HG02885 (cell line): ENCODE measurements at regions not wholly inside any gene's neighbourhood (a gene's known extent, or its start where the extent isn't known, plus 50 kb on each side); places are given as distances from the start of the nearest gene placed in this dataset.

Experiments used
- ATAC-seq: cut with Tn5 transposase; IDR thresholded peaks from one replicate; pipeline ENCODE4 v1.9.1; 2021; ENCODE audit warnings: mild to moderate bottlenecking; ENCODE audit not compliant: unreplicated experiment, poor library complexity

DNA sequence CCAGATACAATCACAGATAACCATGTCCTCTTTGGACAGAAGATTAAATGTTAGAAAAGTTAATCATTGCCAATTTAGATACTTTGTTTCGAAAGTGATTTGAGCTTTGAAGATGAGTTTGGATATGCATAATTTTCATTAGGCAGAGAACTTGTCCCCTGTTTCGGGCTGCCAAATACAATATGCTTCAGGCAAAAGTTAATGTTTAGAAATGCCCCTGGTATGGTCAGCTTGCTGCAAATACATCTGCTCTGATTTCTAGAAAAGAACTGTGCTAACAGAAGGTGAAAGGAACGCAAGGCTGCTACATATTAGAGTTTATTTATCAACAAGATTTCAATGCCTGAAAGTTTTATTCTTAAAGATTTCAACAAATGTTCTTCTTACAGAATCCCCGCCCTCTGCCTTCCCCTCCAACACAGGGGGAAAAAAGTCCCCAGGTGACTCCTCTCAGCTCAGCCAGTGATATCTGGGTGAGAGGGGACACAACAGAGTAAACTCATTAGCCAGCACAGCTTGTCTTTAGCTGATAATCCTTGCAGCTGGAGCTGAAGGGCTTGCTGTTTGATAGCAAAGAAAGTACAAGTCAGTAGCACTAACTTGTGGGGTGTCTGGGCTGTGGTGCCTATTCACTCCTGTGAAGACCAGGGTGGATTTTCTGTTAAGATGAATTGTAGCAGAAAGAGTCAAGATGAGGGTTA, 435.7 kb downstream of the DMAC1 start:
- no peak for ATAC-seq

DNA sequence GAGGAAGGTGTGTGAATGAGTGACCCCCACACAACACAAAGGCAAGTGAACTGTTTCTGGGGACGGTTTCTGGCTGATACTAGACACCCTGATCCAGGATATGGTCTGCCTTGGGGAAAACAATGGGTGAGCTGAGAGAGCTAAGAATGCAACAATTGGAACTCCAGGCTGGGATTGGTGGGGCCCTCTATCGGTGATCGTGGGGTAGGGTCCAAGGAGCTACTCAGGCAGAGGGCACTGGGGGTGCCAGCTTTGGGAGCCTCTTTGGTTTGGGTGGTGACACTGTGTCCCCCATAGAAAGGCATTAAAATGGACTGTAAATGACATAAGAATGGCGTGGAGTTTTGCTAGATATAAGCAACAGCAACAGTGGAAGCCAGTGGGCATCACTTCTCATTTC, 439.1 kb downstream of the DMAC1 start:
- ATAC-seq: no peak

DNA sequence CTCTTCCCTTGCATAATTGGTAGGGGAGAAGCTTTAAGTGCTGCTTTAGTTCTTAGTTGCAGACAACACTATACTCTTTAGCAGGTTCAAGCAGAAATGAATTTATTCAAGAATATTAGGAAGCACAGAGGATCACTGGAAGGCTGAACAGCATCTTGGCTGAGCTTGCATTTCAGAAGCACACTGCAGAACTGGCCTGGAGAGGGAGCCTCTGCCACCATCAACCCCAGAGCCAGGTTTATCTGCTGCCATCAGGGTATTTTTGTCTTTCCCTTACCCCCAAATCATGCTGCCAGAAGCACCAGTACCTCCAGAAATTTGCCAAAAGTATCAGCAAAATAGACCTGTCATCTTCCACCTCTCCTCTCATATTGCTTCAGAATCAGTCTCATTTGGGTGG, 440.7 kb downstream of the DMAC1 start:
- no peak for ATAC-seq

DNA sequence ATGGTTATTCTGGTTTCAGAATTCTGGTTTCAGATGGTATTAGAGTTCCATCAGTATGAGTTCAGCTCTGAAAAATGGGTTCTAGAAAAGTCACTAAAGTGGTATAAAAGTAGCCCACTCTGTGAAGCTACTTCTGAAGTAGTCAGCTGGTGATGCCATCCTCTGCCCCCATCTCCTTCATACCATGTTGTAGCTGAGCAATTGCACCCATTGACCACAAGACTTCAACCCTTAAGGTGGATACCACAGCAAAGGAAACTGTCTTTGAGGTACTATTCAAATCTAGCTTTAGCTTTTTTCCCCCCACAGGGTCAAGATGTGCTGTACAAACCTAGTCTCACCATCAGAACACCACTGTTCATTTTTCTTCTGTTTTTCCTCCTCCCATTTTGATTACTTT, 444.9 kb downstream of the DMAC1 start:
- ATAC-seq: no peak

DNA sequence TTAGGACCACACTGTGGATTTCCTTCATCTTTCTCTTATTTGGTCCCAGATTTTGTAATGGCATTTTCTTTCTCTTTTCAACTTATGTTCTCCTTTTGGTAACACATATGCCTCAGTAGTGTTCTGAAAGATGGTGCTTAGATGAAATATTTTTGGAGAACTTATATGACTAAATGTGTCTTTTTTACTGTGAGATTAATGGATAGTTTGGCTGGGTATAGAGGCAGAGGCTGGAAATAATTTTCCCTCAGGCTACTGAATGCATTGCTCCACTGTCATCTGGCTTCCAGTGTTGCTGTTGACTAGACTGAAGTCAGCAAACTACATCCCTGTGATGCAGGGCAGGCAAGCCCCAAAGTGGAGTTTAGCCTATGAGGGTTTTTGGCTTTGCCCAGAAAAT, 450.9 kb downstream of the DMAC1 start:
- no peak for ATAC-seq

DNA sequence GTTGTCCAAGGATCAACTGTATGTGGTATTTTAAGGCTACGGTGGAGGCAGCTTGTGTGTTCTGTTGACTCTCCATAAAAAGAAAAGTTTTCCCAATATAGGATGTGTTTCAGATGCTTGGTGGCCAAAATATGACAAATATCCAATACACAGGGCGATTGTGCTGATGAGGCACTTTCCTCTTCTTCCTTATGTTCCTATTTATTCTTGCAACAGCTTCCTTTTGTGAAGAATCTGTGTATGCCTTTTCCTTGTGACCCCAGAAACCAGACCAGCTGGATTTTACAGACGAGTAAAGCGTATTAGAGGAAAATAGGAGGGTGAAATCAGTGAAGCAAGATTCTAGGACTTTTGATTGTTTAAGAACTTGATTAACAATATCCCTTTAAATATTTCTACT, 452.0 kb downstream of the DMAC1 start:
- no peak for ATAC-seq

DNA sequence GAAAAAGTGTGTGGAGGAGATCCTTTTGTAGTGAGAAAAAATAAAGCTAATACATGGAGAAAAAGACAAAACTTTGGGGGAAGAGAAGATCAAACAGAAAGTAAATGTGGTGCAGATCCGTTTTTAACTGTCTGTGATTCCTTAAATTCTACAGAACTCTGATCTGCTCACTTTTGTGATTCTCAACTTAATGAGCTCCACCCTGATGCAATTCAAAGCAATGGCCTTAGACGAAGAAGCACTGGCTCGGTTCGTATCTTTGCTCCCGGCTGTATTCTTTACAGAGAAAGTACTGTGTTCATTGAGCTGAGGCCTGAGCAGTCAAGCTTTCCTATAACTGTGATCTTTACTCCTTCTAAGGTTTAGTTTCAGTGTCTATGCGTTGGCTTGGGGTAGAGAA, 453.4 kb downstream of the DMAC1 start:
- no peak for ATAC-seq

DNA sequence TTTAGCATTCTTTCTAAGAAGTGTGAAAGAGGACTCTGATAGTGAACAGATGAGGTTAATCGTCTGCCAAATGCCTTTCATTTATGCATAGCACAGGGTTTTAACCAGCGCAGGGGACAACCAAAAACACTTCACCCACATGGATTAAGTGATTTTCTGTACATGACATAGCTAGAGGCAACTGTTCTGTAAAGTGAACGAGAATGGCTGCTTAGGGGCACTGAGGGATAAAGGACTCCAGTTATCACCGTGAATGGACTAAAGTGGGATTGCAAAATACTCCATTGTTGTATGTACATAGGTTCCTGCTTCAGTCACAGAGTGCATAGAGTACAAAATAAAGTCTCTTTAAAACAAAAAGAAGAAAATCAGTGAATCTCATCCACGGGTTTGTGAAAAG, 456.8 kb downstream of the DMAC1 start:
- ATAC-seq: no peak

DNA sequence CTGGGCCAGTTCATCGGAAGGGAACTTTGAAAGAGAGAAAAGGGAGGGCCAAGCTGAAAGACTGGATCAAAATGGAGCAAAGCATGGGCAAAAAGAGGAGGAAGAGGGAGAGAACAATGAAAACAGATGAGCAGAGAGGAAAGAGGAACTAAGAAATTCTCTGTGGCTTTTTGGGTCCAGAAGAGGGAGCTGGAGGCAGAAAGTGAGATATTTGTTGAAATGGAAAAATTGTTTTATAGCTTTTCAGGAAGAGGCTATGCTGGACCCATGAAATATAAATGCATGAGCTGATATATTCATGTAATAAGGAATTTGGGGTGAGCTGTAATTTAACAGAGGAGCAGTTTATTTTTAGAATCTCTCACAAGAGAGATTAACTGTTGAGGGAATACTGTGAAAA, 457.3 kb downstream of the DMAC1 start:
- peak; percentile 91 for ATAC-seq

DNA sequence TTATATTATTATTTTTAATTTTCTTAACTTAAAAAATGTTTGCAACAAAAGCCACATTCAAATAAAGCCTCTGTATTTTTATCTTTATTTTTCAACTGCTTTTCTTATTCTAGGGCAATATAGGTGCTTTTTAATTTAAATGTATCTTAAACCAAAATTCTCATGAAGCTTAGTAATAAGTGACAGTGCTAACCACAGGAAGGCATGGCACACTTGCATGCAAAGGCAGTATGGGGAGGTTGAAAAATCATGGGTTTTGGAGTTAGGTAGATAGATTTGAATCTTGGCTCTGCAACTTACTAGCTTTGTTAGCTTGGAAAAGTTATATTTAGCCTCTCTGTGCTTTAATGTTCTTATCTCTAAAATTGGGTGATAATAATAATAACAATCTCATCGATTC, 458.0 kb downstream of the DMAC1 start:
- no peak for ATAC-seq

DNA sequence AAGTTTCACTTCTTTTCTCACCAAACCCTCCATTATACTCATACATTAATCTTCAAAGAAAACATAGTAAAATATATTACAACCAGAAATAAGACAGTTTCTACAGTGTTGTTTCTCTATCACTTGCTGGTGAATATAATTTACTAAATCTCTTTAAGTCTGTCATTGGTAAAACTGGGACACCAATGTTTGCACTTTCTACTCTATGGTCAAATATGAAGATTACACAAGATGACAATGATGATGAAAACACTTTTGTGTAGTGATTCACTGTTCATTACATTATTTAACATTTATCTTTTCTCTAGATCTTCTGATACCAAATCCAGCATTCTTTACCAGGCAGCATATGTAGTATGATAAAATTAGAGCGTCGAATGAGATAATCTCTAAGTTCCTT, 459.1 kb downstream of the DMAC1 start:
- ATAC-seq: no peak

DNA sequence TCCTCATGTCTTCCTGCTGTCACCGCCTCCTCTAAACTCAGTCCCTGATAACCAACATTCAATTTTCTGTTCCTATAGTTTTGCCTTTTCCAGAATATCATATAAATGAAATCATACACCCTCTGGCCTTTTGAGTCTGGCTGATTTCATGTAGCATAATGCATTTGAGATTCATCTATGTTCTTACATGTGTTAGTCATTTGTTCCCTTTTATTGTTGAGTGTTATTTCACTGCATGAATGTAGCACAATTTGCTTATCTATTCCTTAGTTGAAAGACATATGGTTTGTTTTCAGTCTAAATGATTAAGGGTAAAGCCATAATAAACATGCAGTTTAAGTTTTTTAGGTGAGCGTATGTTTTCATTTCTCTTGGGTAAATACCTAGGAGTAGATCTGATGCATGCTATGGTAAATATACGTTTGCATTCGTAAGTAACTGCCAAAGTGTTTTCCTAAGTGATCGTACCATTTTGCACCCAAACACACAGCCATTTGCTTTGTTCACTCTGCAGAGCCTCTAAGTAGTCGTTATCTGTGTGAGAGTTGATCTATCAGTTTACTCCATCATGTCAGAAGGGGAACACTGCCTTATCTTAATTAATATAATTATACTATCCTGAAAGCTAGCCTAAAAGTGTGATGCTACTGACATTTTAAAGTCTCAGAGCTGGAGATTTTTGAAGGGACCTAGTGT, 460.8 kb downstream of the DMAC1 start:
- ATAC-seq: no peak

DNA sequence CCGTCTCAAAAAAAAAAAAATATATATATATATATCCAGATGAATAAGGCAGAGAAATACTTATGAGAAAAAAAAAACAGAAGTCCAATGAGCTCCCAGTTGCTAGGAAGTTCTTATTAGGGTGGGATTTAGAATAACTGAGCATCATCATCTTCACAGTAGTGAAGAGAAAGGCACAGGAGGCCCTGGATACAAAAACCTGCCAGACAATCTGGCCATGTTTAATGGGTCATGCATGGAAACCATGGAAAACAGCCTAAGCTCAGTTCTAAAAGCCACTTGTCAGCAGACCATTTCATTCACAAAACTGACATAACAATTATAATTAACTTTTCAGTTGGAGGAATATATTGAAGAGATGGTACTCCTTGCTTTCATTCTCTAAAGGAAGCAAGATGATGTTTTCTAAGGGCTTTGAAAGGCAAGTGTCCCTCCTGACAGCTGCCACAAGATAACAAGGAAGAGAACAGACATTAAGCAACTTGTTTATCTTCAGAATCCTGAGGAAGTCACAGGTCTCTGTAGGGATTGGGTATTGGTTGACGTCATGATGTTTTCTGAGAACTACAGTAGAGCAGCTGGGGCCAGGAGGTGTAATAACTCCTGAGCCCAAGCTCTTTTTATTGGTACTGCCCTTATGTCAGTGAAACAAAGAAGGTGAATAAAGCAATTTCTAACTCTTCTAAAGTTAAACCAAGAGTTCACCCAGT, 463.1 kb downstream of the DMAC1 start:
- ATAC-seq: no peak

DNA sequence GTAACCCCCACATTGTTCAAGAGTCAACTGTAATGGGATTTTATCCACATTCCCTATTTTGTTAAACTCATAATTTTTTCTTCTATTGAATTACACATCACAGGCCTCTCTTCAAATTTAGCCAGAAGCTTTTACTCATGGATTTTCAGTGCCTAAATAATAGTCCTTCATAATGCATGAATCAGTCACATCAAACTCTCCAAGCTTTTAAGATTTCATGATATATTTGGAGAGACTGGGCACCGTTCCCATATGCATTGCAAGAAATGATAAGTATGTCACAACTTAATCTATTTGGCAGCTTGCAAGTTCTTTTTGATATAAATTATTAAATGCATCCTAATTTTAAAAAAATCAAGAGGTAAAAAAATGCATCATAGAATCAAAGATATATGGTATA, 465.9 kb downstream of the DMAC1 start:
- ATAC-seq: no peak

DNA sequence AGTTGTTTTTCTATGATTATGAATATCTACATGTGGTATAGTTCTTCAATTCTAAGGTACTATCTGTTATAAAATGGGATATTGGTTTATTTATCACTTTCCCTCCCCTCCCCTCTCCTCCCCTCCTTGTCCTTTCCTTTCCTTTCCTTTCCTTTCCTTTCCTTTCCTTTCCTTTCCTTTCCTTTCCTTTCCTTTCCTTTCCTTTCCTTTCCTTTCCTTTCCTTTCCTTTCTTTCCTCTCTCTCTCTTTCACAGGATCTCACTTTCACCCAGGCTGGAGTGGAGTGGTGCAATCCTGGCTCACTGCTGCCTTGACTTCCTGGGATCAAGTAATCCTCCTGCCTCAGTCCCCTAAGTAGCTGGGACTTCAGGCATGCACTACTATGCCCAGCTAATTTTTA, 466.8 kb downstream of the DMAC1 start:
- ATAC-seq: no peak

DNA sequence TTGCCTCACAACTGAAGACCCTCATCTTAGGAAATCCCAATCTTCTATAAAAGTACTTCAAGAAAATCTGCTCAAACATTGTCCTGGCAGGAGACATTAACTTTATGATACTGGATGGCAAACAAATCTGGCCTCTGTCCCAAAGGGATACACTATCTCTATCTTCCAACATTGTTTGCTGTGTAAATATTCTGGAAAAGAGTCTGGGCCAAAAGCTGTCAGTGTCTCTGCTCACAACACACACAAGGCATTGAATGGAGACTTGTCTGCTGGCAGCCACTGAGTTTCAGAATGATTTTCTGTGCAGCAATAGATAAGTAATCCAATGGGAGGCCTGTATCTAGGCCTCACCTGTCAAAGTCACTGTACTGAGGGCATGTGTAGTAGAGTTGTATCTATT, 471.1 kb downstream of the DMAC1 start:
- ATAC-seq: no peak

DNA sequence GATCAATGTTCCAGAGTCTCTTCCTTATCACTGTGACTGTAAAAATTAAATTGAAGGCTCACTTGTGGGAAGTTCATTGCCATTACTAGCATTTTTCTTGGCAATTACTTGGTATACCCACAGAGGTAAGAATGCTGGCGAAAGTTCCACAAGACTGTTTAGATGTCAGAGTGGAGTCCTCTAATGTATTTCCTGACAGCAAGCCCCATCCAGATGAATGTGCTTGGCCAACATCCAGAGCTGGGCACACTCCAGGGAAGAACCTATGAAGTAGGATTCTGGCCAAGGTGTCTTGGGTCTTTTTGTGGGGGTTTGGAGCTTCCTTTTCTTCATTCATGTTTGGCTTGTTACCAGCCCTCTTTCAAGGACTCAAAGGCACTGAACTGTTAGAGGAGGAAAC, 473.6 kb downstream of the DMAC1 start:
- no peak for ATAC-seq

DNA sequence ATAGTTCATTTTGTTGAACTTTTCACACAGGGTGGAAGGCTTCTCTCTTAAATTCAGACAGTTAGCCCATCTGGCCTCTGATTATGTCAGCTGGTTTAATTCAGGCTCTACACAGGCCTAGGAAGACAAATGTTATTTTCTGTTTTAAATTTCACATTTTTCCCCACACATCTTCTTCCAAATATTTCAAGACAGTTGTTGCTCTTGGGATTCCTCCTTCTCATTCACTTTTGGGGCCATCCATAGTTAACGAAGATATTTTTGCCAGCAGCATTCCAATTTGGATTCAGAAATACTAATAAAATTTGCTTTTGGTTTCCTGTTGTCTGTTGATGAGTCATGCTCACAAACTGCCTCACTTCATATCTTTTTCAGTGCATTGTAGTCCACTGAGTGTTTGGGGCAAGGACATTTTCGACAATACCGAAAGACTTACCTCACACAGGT, 475.4 kb downstream of the DMAC1 start:
- ATAC-seq: no peak

DNA sequence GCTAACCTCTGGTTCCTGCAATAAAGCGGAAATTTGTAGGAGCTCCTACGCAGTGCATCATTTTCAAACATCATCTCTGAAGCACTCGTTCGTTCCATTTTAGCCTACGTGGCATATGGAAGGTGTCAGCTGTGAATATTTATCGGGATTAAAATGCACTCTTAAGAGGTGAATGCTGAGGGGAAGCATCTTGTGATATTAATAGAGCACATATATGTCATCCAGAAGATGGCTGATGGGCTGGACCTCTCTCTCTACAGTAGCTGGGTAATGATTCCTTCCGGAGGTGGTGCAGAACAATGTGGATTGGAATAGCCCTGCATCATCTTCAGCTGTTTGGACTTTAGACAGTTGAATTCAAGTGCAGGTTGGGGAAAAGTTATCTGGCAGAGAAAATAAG, 478.7 kb downstream of the DMAC1 start:
- no peak for ATAC-seq

DNA sequence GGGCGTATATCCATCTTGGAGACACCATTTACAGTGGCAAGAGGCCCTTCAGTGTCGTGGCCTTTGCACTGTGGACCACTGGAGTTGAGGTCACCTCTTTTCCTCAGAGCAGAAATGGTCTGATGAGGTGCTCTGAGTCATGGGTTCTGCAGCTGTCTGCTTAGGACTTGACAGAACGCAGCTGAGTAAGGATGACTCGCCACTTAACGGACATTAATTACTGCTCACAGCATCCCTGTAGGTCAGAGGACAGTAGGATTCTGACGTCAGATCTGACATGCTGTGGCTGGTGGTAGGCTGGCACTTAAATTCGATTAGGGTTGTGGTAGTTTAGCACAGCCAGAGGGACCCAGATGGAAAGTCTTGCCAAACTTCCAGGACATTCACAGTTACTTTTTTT, 479.4 kb downstream of the DMAC1 start:
- no peak for ATAC-seq

DNA sequence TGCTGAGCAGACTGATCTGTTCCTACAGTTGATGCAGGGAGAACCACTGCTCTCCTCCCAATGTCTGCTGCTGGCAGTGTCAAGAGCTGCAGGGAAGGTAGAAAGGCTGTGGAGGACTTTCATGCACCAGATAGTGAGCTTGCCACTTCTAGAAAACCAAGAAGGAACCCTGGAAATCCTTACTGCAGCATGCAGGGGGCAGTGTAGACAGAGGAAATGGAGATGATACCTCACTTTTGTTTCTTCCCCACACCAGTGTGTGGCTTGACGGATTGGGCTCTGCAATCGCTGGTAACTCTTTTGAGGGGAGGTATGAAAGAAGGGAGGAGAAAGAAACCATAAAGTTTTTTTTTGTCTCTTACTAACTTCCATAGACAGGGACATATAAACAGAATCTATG, 480.7 kb downstream of the DMAC1 start:
- ATAC-seq: no peak

DNA sequence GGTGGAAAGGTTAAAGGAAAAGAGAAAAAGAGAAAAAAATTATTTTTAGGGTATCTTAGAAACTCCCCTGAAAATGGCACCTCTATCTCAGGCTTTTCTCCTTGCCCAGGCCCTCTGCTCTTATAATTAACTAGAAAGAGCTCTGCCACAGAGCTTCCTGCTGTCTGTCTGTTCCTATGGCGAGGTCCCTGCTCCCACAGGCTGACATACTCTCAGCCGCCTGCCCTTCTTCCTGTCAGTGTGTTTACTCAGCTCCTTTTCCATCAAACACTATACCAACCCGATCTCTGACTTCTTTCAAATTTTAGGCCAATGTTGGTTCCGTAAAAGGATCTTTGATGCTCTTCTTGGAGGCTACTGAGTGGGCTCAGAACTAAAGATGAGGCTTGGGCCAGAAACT, 482.6 kb downstream of the DMAC1 start:
- no peak for ATAC-seq
